H9 (cell line): ENCODE measurements at regions not wholly inside any gene's neighbourhood (a gene's known extent, or its start where the extent isn't known, plus 50 kb on each side); places are given as distances from the start of the nearest gene placed in this dataset.

Experiments used
- DNase-seq: peaks from one replicate; pipeline ENCODE4 v3.0.0-alpha.2; 2017
- H2AFZ ChIP-seq: one replicate; pipeline ENCODE4 v1.6.1; 2013; ENCODE audit warnings: mild to moderate bottlenecking, low read length, control low read depth, moderate library complexity
- H2AK5ac ChIP-seq: 2 replicates; pipeline ENCODE4 v1.6.1; 2013; ENCODE audit warnings: low read length, control low read depth, mixed read lengths; ENCODE audit not compliant: insufficient read length
- H2BK120ac ChIP-seq: one replicate; pipeline ENCODE4 v1.6.1; 2013; ENCODE audit warnings: low read depth, mild to moderate bottlenecking, low read length, control low read depth, inconsistent platforms; ENCODE audit not compliant: poor library complexity, severe bottlenecking
- H2BK12ac ChIP-seq: 2 replicates; pipeline ENCODE4 v1.6.1; 2013; ENCODE audit warnings: low read length, control low read depth, mixed read lengths, low read depth; ENCODE audit not compliant: insufficient read length
- H2BK15ac ChIP-seq: 2 replicates; pipeline ENCODE4 v1.6.1; 2013; ENCODE audit warnings: low read depth, low read length, control low read depth
- H2BK20ac ChIP-seq: one replicate; pipeline ENCODE4 v1.6.1; 2013; ENCODE audit warnings: low read depth, mild to moderate bottlenecking, low read length, control low read depth, inconsistent platforms; ENCODE audit not compliant: poor library complexity, severe bottlenecking
- H2BK5ac ChIP-seq: 2 replicates; pipeline ENCODE4 v1.6.1; 2013; ENCODE audit warnings: low read length, control low read depth, mixed read lengths; ENCODE audit not compliant: insufficient read length
- H3K14ac ChIP-seq: 2 replicates; pipeline ENCODE4 v1.6.1; 2013; ENCODE audit warnings: low read length, control low read depth; ENCODE audit not compliant: insufficient read depth
- H3K18ac ChIP-seq: 2 replicates; pipeline ENCODE4 v1.6.1; 2013; ENCODE audit warnings: low read depth, mild to moderate bottlenecking, mixed read lengths, low read length, control low read depth; ENCODE audit not compliant: insufficient read length
- H3K23ac ChIP-seq: 2 replicates; pipeline ENCODE4 v1.6.1; 2013; ENCODE audit warnings: low read length, control low read depth, mixed read lengths, low read depth; ENCODE audit not compliant: insufficient read length
- H3K23me2 ChIP-seq: 2 replicates; pipeline ENCODE4 v1.6.1; 2013; ENCODE audit warnings: low read depth, mild to moderate bottlenecking, mixed read lengths, low read length, control low read depth; ENCODE audit not compliant: insufficient read length, poor library complexity, severe bottlenecking
- H3K27ac ChIP-seq: 2 replicates; pipeline ENCODE4 v1.5.1; 2013; ENCODE audit warnings: low read length, control low read depth, mixed read lengths, low read depth; ENCODE audit not compliant: insufficient read length
- H3K27me3 ChIP-seq: 2 replicates; pipeline ENCODE4 v1.6.1; 2013; ENCODE audit warnings: low read length, control low read depth, inconsistent platforms; ENCODE audit not compliant: insufficient read depth
- H3K4ac ChIP-seq: 2 replicates; pipeline ENCODE4 v1.6.1; 2013; ENCODE audit warnings: low read depth, mild to moderate bottlenecking, control low read depth, inconsistent platforms, low read length, moderate library complexity
- H3K4me1 ChIP-seq: 2 replicates; pipeline ENCODE4 v1.6.1; 2013; ENCODE audit warnings: low read length, control low read depth, inconsistent platforms; ENCODE audit not compliant: insufficient read depth
- H3K4me2 ChIP-seq: 2 replicates; pipeline ENCODE4 v1.6.1; 2013; ENCODE audit warnings: low read length, control low read depth, mixed read lengths; ENCODE audit not compliant: insufficient read length, insufficient read depth
- H3K56ac ChIP-seq: 2 replicates; pipeline ENCODE4 v1.6.1; 2013; ENCODE audit warnings: low read depth, mild to moderate bottlenecking, mixed read lengths, low read length, control low read depth; ENCODE audit not compliant: insufficient read length
- H3K79me1 ChIP-seq: 2 replicates; pipeline ENCODE4 v1.6.1; 2013; ENCODE audit warnings: low read depth, mild to moderate bottlenecking, moderate library complexity, low read length, control low read depth, inconsistent platforms; ENCODE audit not compliant: insufficient read depth, poor library complexity, severe bottlenecking
- H3K79me2 ChIP-seq: 2 replicates; pipeline ENCODE4 v1.6.1; 2013; ENCODE audit warnings: low read length, control low read depth, inconsistent platforms; ENCODE audit not compliant: insufficient read depth
- H3K9ac ChIP-seq: 2 replicates; pipeline ENCODE4 v1.6.1; 2013; ENCODE audit warnings: low read length, control low read depth, mixed read lengths; ENCODE audit not compliant: insufficient read length; ENCODE audit errors: extremely low read depth
- H3K9me3 ChIP-seq: one replicate; pipeline ENCODE4 v1.6.1; 2013; ENCODE audit warnings: low read depth, low read length, inconsistent platforms; ENCODE audit not compliant: control insufficient read depth
- H3T11ph ChIP-seq: one replicate; pipeline ENCODE4 v1.6.1; 2013; ENCODE audit warnings: mild to moderate bottlenecking, low read length, control low read depth, inconsistent platforms
- H4K20me1 ChIP-seq: one replicate; pipeline ENCODE4 v1.6.1; 2013; ENCODE audit not compliant: control insufficient read depth, insufficient read length, insufficient read depth
- H4K5ac ChIP-seq: 2 replicates; pipeline ENCODE4 v1.6.1; 2013; ENCODE audit warnings: low read depth, mild to moderate bottlenecking, mixed read lengths, low read length, control low read depth; ENCODE audit not compliant: insufficient read length
- H4K8ac ChIP-seq: replicated peaks from 2 replicates; pipeline ENCODE4 v1.6.1; 2013; ENCODE audit warnings: low read length, control low read depth, mixed read lengths, low read depth; ENCODE audit not compliant: insufficient read length
- H4K91ac ChIP-seq: 2 replicates; pipeline ENCODE4 v1.6.1; 2013; ENCODE audit warnings: low read depth, mild to moderate bottlenecking, moderate library complexity, mixed read lengths, low read length, control low read depth; ENCODE audit not compliant: insufficient read length
- H3K27ac Mint-ChIP-seq, 3 experiments: 2 replicates in 2 of 3; 3 replicates in 1 of 3; pipeline ENCODE4 v1.8.0; 2020 to 2021; ENCODE audit warnings: mixed read lengths in 3 of 3, mild to moderate bottlenecking in 1 of 3, moderate library complexity in 1 of 3
- H3K27me3 Mint-ChIP-seq: 2 replicates; pipeline ENCODE4 v1.8.0; 2021; ENCODE audit warnings: low read depth, mild to moderate bottlenecking, moderate library complexity, mixed read lengths
- H3K36me3 Mint-ChIP-seq, 3 experiments: 2 replicates in 2 of 3; 3 replicates in 1 of 3; pipeline ENCODE4 v1.8.0; 2020 to 2021; ENCODE audit warnings: low read depth in 3 of 3, mixed read lengths in 3 of 3; ENCODE audit not compliant: insufficient read depth in 1 of 3
- H3K4me1 Mint-ChIP-seq, 2 experiments: 2 replicates each; pipeline ENCODE4 v1.8.0; 2020; ENCODE audit warnings: mixed read lengths in 2 of 2
- H3K4me3 Mint-ChIP-seq, 2 experiments: 2 replicates in 1 of 2; 3 replicates in 1 of 2; pipeline ENCODE4 v1.8.0; 2020 to 2021; ENCODE audit warnings: mild to moderate bottlenecking in 2 of 2, mixed read lengths in 2 of 2, moderate library complexity in 1 of 2
- H3K9me3 Mint-ChIP-seq, 2 experiments: 2 replicates in 1 of 2; 3 replicates in 1 of 2; pipeline ENCODE4 v1.8.0; 2020; ENCODE audit warnings: mild to moderate bottlenecking in 2 of 2, mixed read lengths in 2 of 2, moderate library complexity in 1 of 2
- TF ChIP-seq, protein P1 (sequence below): fragments of 200-600 bp; sonication (generic); conservative IDR thresholded peaks from 3 replicates; pipeline ENCODE4 v1.8.0; 2021; ENCODE audit warnings: antibody characterized with exemption, mild to moderate bottlenecking

GRCh38 chr3:137249311-137249940, 291.6 kb downstream of the IL20RB start:
- Histone ChIP-seq H4K8ac (no peak overlapping the region), H3K4me2 (no peak overlapping the region), H3K56ac (no peak overlapping the region), H3K23ac (no peak overlapping the region), H4K91ac (no peak overlapping the region), H2BK12ac (no peak overlapping the region), H3K79me1 (no peaks in the 10 kb centered on the region), H3K9ac (no peak overlapping the region), H3T11ph (no peak overlapping the region), H2AK5ac (no peak overlapping the region), H2BK15ac (no peak overlapping the region), H3K27me3 (no peaks in the 10 kb centered on the region), H3K4ac (no peak overlapping the region), H3K23me2 (no peaks in the 10 kb centered on the region), H2BK5ac (no peak overlapping the region), H3K27ac (no peak overlapping the region), H2AFZ (no peak overlapping the region), H3K14ac (no peak overlapping the region), H2BK20ac (no peak overlapping the region), H4K5ac (no peak overlapping the region), H4K20me1 (no peaks in the 10 kb centered on the region), H3K79me2 (no peaks in the 10 kb centered on the region), H3K4me1 (no peaks in the 10 kb centered on the region), H3K9me3 (no peaks in the 10 kb centered on the region), H3K18ac (no peak overlapping the region), H2BK120ac (no peak overlapping the region)
- DNase-seq, result no peak
- Mint-ChIP-seq H3K4me3 (no peak overlapping the region), H3K9me3 (peaks cover 24 to 25% of the 10 kb centered on the region in 2 experiments), H3K27me3 (no peaks in the 10 kb centered on the region), H3K4me1 (no peaks in the 10 kb centered on the region), H3K36me3 (peaks cover 0 to 14% (median 2%) of the 10 kb centered on the region in 3 experiments; a peak in 5 of 7 replicates), H3K27ac (no peak overlapping the region)
- TF ChIP-seq, protein P1, sequence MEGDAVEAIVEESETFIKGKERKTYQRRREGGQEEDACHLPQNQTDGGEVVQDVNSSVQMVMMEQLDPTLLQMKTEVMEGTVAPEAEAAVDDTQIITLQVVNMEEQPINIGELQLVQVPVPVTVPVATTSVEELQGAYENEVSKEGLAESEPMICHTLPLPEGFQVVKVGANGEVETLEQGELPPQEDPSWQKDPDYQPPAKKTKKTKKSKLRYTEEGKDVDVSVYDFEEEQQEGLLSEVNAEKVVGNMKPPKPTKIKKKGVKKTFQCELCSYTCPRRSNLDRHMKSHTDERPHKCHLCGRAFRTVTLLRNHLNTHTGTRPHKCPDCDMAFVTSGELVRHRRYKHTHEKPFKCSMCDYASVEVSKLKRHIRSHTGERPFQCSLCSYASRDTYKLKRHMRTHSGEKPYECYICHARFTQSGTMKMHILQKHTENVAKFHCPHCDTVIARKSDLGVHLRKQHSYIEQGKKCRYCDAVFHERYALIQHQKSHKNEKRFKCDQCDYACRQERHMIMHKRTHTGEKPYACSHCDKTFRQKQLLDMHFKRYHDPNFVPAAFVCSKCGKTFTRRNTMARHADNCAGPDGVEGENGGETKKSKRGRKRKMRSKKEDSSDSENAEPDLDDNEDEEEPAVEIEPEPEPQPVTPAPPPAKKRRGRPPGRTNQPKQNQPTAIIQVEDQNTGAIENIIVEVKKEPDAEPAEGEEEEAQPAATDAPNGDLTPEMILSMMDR, result no peak
